Pancreas (tissue), 10 donors: ENCODE measurements at regions not wholly inside any gene's neighbourhood (a gene's known extent, or its start where the extent isn't known, plus 50 kb on each side); places are given as distances from the start of the nearest gene placed in this dataset.

ENCODE experiments used
- ATAC-seq, 4 donors: fragments of 200-7000 bp; cut with Tn5 transposase; one replicate each; pipeline versions ENCODE4 v1.8.0 to v1.9.1; 2020; ENCODE audit warnings: mild to moderate bottlenecking in 4 of 4, moderate library complexity in 4 of 4
- DNase-seq, 6 donors: peaks; one replicate each; pipeline ENCODE4 v3.0.0-alpha.2; 2020
- FAIRE-seq: peaks from 2 replicates; lab custom pipeline; 2012; peaks lifted over from hg19 to GRCh38; lab: Jason Lieb, UNC
- H3K27ac ChIP-seq, 4 donors: fragments of 200-600 bp; sonication (generic); 1 replicate in 3 of 4; 2 replicates in 1 of 4; pipeline versions ENCODE4 v1.5.0 to v1.8.0; 2020
- H3K27me3 ChIP-seq, 4 donors: fragments of 200-600 bp; one replicate each; pipeline ENCODE4 v1.8.0; 2021
- H3K36me3 ChIP-seq, 3 donors: fragments of 200-600 bp; sonication (generic) in 1 of 3; one replicate each; pipeline versions ENCODE4 v1.5.0 to v1.8.0; 2020 to 2021
- H3K4me1 ChIP-seq, 3 donors: fragments of 200-600 bp; one replicate each; pipeline ENCODE4 v1.8.0; 2021
- H3K4me3 ChIP-seq, 4 donors: fragments of 200-600 bp; sonication (generic) in 2 of 4; one replicate each; pipeline versions ENCODE4 v1.5.0 to v1.8.0; 2020 to 2021
- H3K9me3 ChIP-seq, 4 donors: fragments of 200-600 bp; one replicate each; pipeline ENCODE4 v1.8.0; 2021
- WGBS, 2 donors: extraction: QIAGEN DNeasy Blood & Tissue Kit; methylation state at CpG; one replicate each; pipeline ENCODE4 v1.1.7; 2013; 5-methylcytosine and 5-hydroxymethylcytosine counted together
- intact Hi-C, 3 donors: fragments of 100-400 bp; cut with DNase I; formaldehyde crosslinking; loops; one replicate each; pipeline versions ENCODE4 v1.11.1 to v1.14.2; 2022
- TF ChIP-seq, protein P1 (sequence below), 4 donors: fragments of 200-600 bp; sonication (generic) in 3 of 4; IDR thresholded peaks; one replicate each; pipeline versions ENCODE4 v1.5.0 to v1.8.0; 2021; ENCODE audit warnings: antibody characterized with exemption in 4 of 4
- donor health status: healthy with polysubstance abuse.
- donor health status: DM: no; HTN: no; CAD: no; lungs with moderate emphysema.
- donor health status: DM: no; HTN: no; CAD: no.
- donor health status: control.
- donor health status: control.
- donor health status: Bipolar disorder and iron deficiency.
- donor health status: DM: yes; HTN: yes; CAD: no.
- donor health status: DM: no; HTN: no; CAD: no.
- donor health status: DM: no; HTN: no; CAD: no.
- donor health status: DM: yes; HTN: yes; CAD: no.

GRCh38 chr12:131617596-131618302 lies 93.1 kb upstream of the SFSWAP start:
- no peak overlapping the region for H3K27ac ChIP-seq
- no peaks in the 10 kb centered on the region for H3K4me1 ChIP-seq
- TF ChIP-seq, protein P1, sequence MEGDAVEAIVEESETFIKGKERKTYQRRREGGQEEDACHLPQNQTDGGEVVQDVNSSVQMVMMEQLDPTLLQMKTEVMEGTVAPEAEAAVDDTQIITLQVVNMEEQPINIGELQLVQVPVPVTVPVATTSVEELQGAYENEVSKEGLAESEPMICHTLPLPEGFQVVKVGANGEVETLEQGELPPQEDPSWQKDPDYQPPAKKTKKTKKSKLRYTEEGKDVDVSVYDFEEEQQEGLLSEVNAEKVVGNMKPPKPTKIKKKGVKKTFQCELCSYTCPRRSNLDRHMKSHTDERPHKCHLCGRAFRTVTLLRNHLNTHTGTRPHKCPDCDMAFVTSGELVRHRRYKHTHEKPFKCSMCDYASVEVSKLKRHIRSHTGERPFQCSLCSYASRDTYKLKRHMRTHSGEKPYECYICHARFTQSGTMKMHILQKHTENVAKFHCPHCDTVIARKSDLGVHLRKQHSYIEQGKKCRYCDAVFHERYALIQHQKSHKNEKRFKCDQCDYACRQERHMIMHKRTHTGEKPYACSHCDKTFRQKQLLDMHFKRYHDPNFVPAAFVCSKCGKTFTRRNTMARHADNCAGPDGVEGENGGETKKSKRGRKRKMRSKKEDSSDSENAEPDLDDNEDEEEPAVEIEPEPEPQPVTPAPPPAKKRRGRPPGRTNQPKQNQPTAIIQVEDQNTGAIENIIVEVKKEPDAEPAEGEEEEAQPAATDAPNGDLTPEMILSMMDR (IDR thresholded peaks at IDR 0.05): no peak
- FAIRE-seq (no peak), ATAC-seq (no peak), DNase-seq (no peak)
- no peaks in the 10 kb centered on the region for H3K27me3 ChIP-seq
- no peak overlapping the region for H3K4me3 ChIP-seq
- H3K36me3 ChIP-seq: no peaks in the 10 kb centered on the region
- WGBS, 2 donors: 52 to 65% methylated on average over 23 of the region's 23 CpGs
- H3K9me3 ChIP-seq: no peaks in the 10 kb centered on the region
- intact Hi-C loops: no loop called here

DNA sequence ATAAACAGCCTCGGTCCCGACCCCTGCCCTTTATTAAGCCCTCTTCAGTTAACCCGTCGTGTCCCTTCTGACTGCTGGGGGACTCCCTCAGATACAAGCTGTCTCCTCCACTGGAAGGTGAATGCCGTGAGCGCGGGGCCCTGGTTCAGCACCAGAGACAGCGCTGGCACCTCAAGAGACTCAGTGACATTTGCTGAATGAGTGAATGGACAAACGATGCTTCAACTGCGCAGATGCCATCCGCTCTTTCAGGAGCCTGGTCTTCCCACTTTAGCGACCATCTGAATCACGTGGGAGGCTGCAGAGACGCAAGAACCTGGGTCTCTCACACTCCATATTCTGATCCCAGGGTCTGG lies 92.6 kb upstream of the SFSWAP start:
- FAIRE-seq (no peak), DNase-seq (no peak), ATAC-seq (no peak)
- H3K4me3 ChIP-seq: no peak overlapping the region
- H3K9me3 ChIP-seq: no peaks in the 10 kb centered on the region
- 12 to 17% methylated on average over 14 of the region's 14 CpGs for WGBS, 2 donors
- no peaks in the 10 kb centered on the region for H3K36me3 ChIP-seq
- TF ChIP-seq, protein P1 (IDR thresholded peaks at IDR 0.05): no peak
- no peaks in the 10 kb centered on the region for H3K4me1 ChIP-seq
- no peaks in the 10 kb centered on the region for H3K27me3 ChIP-seq
- H3K27ac ChIP-seq: no peak overlapping the region
- intact Hi-C loops: no loop called here

DNA sequence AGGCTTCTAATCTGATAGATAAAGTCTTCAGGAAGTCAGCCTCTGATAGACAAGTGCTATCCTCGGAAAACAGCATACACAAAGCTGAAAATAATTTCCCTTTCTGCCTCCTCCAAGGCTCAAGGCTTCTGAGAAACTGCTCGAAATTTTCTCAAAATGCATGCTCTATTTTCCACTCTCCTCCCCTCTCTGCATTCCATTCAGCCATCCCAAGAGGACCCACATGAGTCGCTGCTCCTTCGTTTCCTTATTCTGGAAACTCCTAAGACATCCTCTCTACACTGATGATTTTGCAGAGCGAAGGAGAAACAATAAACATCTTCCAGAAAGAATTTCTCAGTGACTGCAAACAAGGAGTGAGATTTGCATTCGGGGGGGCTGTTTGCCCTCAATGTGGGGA lies 92.2 kb upstream of the SFSWAP start:
- intact Hi-C loops: no loop called here
- TF ChIP-seq, protein P1 (IDR thresholded peaks at IDR 0.05): no peak
- Histone ChIP-seq H3K9me3 (no peaks in the 10 kb centered on the region), H3K27me3 (peaks cover 0 to 4% (median 0%) of the 10 kb centered on the region in 4 donors), H3K4me1 (no peaks in the 10 kb centered on the region), H3K4me3 (no peak overlapping the region), H3K27ac (no peak overlapping the region), H3K36me3 (no peaks in the 10 kb centered on the region)
- DNase-seq (no peak), FAIRE-seq (no peak), ATAC-seq (no peak)
- 32 to 42% methylated on average over 6 of the region's 6 CpGs for WGBS, 2 donors

GRCh38 chr12:131619106-131619642 lies 91.7 kb upstream of the SFSWAP start:
- Histone ChIP-seq H3K4me1 (no peaks in the 10 kb centered on the region), H3K9me3 (no peaks in the 10 kb centered on the region), H3K36me3 (no peaks in the 10 kb centered on the region), H3K4me3 (no peak overlapping the region), H3K27me3 (peaks cover 0 to 5% (median 0%) of the 10 kb centered on the region in 4 donors), H3K27ac (no peak overlapping the region)
- peak in 1 of 6 donors; percentile 14 for DNase-seq
- WGBS, 2 donors: 36 to 53% methylated on average over 12 of the region's 12 CpGs
- intact Hi-C loops: no loop called here
- ATAC-seq: no peak
- TF ChIP-seq, protein P1 (IDR thresholded peaks at IDR 0.05): no peak
- FAIRE-seq: no peak
